Psoas muscle (tissue), 7 donors: ENCODE measurements at regions not wholly inside any gene's neighbourhood (a gene's known extent, or its start where the extent isn't known, plus 50 kb on each side); places are given as distances from the start of the nearest gene placed in this dataset.

ENCODE experiments used
- ATAC-seq, 4 donors: fragments of 200-7000 bp; cut with Tn5 transposase; one replicate each; pipeline ENCODE4 v1.9.1; 2020; ENCODE audit warnings: moderate library complexity in 3 of 4, mild to moderate bottlenecking in 2 of 4
- DNase-seq, 2 donors: peaks; one replicate each; pipeline ENCODE4 v3.0.0-alpha.2; 2020
- H3K27ac ChIP-seq: fragments of 200-600 bp; one replicate; pipeline ENCODE4 v1.8.0; 2022
- H3K27me3 ChIP-seq, 3 donors: fragments of 200-600 bp in 1 of 3; one replicate each; pipeline versions ENCODE4 v1.6.1 to v1.8.0; 2013 to 2022; ENCODE audit warnings: low read length in 2 of 3, mild to moderate bottlenecking in 2 of 3, moderate library complexity in 1 of 3; ENCODE audit not compliant: insufficient read depth in 3 of 3
- H3K36me3 ChIP-seq, 2 donors: fragments of 200-600 bp in 1 of 2; one replicate each; pipeline versions ENCODE4 v1.6.1 to v1.8.0; 2013 to 2022; ENCODE audit warnings: low read depth in 1 of 2, mild to moderate bottlenecking in 1 of 2, moderate library complexity in 1 of 2; ENCODE audit not compliant: insufficient read depth in 1 of 2
- H3K4me1 ChIP-seq: fragments of 200-600 bp; one replicate; pipeline ENCODE4 v1.8.0; 2022
- H3K4me3 ChIP-seq: fragments of 200-600 bp; one replicate; pipeline ENCODE4 v1.8.0; 2022; ENCODE audit warnings: mild to moderate bottlenecking
- H3K9me3 ChIP-seq: fragments of 200-600 bp; one replicate; pipeline ENCODE4 v1.8.0; 2022
- CTCF ChIP-seq: fragments of 200-600 bp; IDR thresholded peaks from one replicate; pipeline ENCODE4 v1.8.0; 2022; ENCODE audit warnings: antibody characterized with exemption
- WGBS, 3 donors: extraction: QIAGEN DNeasy Blood & Tissue Kit; methylation state at CpG; one replicate each; pipeline versions ENCODE4 v1.1.6 to v1.1.7; 2013; 5-methylcytosine and 5-hydroxymethylcytosine counted together
- intact Hi-C, 2 donors: fragments of 100-400 bp; cut with DNase I; formaldehyde crosslinking; loops; one replicate each; pipeline versions ENCODE4 v1.11.0 to v1.14.2; 2022
- donor health status: healthy with polysubstance abuse.
- donor health status: DM: no; HTN: no; CAD: no; lungs with moderate emphysema.
- donor health status: Bipolar disorder and iron deficiency.
- donor health status: healthy.
- donor health status: DM: yes; HTN: yes; CAD: no.
- donor health status: DM: no; HTN: no; CAD: no.
- donor health status: DM: yes; HTN: yes; CAD: no.

GRCh38 chr2:40033781-40034180 is 254.7 kb upstream of the THUMPD2 start:
- no peak for TF ChIP-seq CTCF
- intact Hi-C loops, result no loop called here
- Histone ChIP-seq H3K27ac (no peak overlapping the region), H3K27me3 (no peaks in the 10 kb centered on the region), H3K36me3 (no peaks in the 10 kb centered on the region), H3K4me1 (no peaks in the 10 kb centered on the region), H3K9me3 (no peaks in the 10 kb centered on the region), H3K4me3 (no peak overlapping the region)
- 87 to 88% (median 87%) methylated on average over 4 of the region's 4 CpGs for WGBS, 3 donors
- no peak for DNase-seq
- no peak for ATAC-seq

GRCh38 chr2:40032650-40033319 is 253.7 kb upstream of the THUMPD2 start:
- TF ChIP-seq CTCF, result no peak
- Histone ChIP-seq H3K4me1 (no peaks in the 10 kb centered on the region), H3K4me3 (no peak overlapping the region), H3K27ac (no peak overlapping the region), H3K36me3 (no peaks in the 10 kb centered on the region), H3K27me3 (no peaks in the 10 kb centered on the region), H3K9me3 (no peaks in the 10 kb centered on the region)
- DNase-seq (no peak), ATAC-seq (no peak)
- WGBS, 3 donors, result 71 to 81% (median 77%) methylated on average over 2 of the region's 2 CpGs
- intact Hi-C loops, result no loop called here

GRCh38 chr2:40030456-40030975 is 251.5 kb upstream of the THUMPD2 start:
- ATAC-seq (no peak), DNase-seq (no peak)
- H3K9me3 ChIP-seq, result no peaks in the 10 kb centered on the region
- H3K36me3 ChIP-seq, result no peaks in the 10 kb centered on the region
- H3K27ac ChIP-seq, result no peak overlapping the region
- H3K27me3 ChIP-seq, result no peaks in the 10 kb centered on the region
- no peak overlapping the region for H3K4me3 ChIP-seq
- WGBS, 3 donors, result 66 to 92% (median 91%) methylated on average over 2 of the region's 2 CpGs
- TF ChIP-seq CTCF, result no peak
- intact Hi-C loops, result no loop called here
- H3K4me1 ChIP-seq, result no peaks in the 10 kb centered on the region

- intact Hi-C loops, result no loop called here
- H3K27ac ChIP-seq, result no peak overlapping the region
- no peaks in the 10 kb centered on the region for H3K36me3 ChIP-seq
- ATAC-seq, result no peak
- DNase-seq, result no peak
- WGBS, 3 donors, result 85 to 91% (median 90%) methylated on average over 1 of the region's 1 CpG
- H3K9me3 ChIP-seq, result no peaks in the 10 kb centered on the region
- H3K4me1 ChIP-seq, result no peaks in the 10 kb centered on the region
- TF ChIP-seq CTCF, result no peak
- H3K27me3 ChIP-seq, result no peaks in the 10 kb centered on the region
- no peak overlapping the region for H3K4me3 ChIP-seq
Measured at GRCh38 chr2:40028792-40029488, 249.9 kb upstream of the THUMPD2 start.
